Panc1 (cell line): ENCODE measurements at regions not wholly inside any gene's neighbourhood (a gene's known extent, or its start where the extent isn't known, plus 50 kb on each side); places are given as distances from the start of the nearest gene placed in this dataset.

ENCODE experiments used
- ATAC-seq: fragments of 200-7000 bp; cut with Tn5 transposase; 2 replicates; pipeline ENCODE4 v1.9.1; 2020; ENCODE audit warnings: mild to moderate bottlenecking, moderate library complexity
- BruUV-seq: library from RNA; stranded (reverse); fragments of 400-500 nt; replicated peaks from 2 replicates; lab custom pipeline; 2021; lab: Mats Ljungman, UMichigan
- CTCF ChIA-PET: fragments of 300-600 bp; sonication (Branson Sonifier 250); formaldehyde crosslinking; loops from one replicate; lab custom pipeline; 2022; ENCODE audit warnings: antibody characterized with exemption; lab: Charles Lee
- POLR2A ChIA-PET: fragments of 300-600 bp; sonication (Branson Sonifier 250); formaldehyde crosslinking; loops from one replicate; lab custom pipeline; 2022; ENCODE audit warnings: antibody characterized with exemption; lab: Charles Lee
- DNase-seq: peaks from one replicate; pipeline ENCODE4 v3.0.0-alpha.2; 2010; ENCODE audit warnings: low read depth, low spot score
- H3K27ac ChIP-seq: 2 replicates; pipeline ENCODE4 v1.5.1; 2011; ENCODE audit warnings: mild to moderate bottlenecking, low read length, inconsistent platforms
- H3K27me3 ChIP-seq: fragments of 200-500 bp; sonication (Bioruptor generic); 2 replicates; pipeline ENCODE4 v1.6.0; 2014; ENCODE audit warnings: low read length, inconsistent platforms; ENCODE audit not compliant: control insufficient read depth, insufficient read depth
- H3K36me3 ChIP-seq: fragments of 200-500 bp; sonication (Bioruptor generic); 2 replicates; pipeline ENCODE4 v1.5.1; 2014; ENCODE audit warnings: inconsistent platforms, mild to moderate bottlenecking, low read length, moderate library complexity; ENCODE audit not compliant: control insufficient read depth, insufficient read depth
- H3K4me1 ChIP-seq: 2 replicates; pipeline ENCODE4 v1.5.1; 2011; ENCODE audit warnings: inconsistent platforms, mild to moderate bottlenecking, low read length, moderate library complexity; ENCODE audit not compliant: control insufficient read depth, insufficient read depth
- H3K4me3 ChIP-seq, 2 experiments: 2 replicates each; pipeline ENCODE4 v1.5.1; 2011 to 2012; ENCODE audit warnings: low read depth in 2 of 2, low read length in 2 of 2, mild to moderate bottlenecking in 2 of 2, inconsistent platforms in 1 of 2, moderate library complexity in 1 of 2
- H3K9me3 ChIP-seq: fragments of 200-500 bp; sonication (Bioruptor generic); 2 replicates; pipeline ENCODE4 v1.5.1; 2014; ENCODE audit warnings: low read depth, mild to moderate bottlenecking, inconsistent platforms, low read length, moderate library complexity; ENCODE audit not compliant: control insufficient read depth, insufficient read depth
- POLR2AphosphoS5 ChIP-seq: IDR thresholded peaks from 2 replicates; pipeline ENCODE4 v1.6.1; 2012; ENCODE audit warnings: mild to moderate bottlenecking, low read depth, low read length, moderate library complexity
- SIN3A ChIP-seq: IDR thresholded peaks from 2 replicates; pipeline ENCODE4 v1.6.1; 2012; ENCODE audit warnings: low read depth, mild to moderate bottlenecking, low read length, moderate library complexity, borderline replicate concordance; ENCODE audit not compliant: insufficient read depth
- TCF7L2 ChIP-seq: IDR thresholded peaks from 2 replicates; pipeline ENCODE4 v1.6.1; 2011; ENCODE audit warnings: mild to moderate bottlenecking, low read depth, low read length, inconsistent platforms
- in situ Hi-C: cut with HindIII; loops from 2 replicates; pipeline ENCODE4 v1.10.0; 2016; ENCODE audit warnings: low sequenced_read_pairs, low pct_unique_long_range_greater_than_20kb
- intact Hi-C: fragments of 100-400 bp; cut with micrococcal nuclease; formaldehyde crosslinking; loops from one replicate; pipeline ENCODE4 v1.10.0; 2022; ENCODE audit not compliant: unreplicated experiment
- TF ChIP-seq, protein P1 (sequence below): fragments of 450-650 bp; IDR thresholded peaks from 2 replicates; pipeline ENCODE4 v1.5.1; 2017; ENCODE audit warnings: mild to moderate bottlenecking
- TF ChIP-seq, protein P2 (sequence below), 2 experiments: IDR thresholded peaks; 2 replicates each; pipeline ENCODE4 v1.6.1; 2011 to 2012; ENCODE audit warnings: low read depth in 2 of 2, control low read depth in 1 of 2, low read length in 1 of 2, mild to moderate bottlenecking in 1 of 2, moderate library complexity in 1 of 2; ENCODE audit not compliant: insufficient read depth in 1 of 2

DNA sequence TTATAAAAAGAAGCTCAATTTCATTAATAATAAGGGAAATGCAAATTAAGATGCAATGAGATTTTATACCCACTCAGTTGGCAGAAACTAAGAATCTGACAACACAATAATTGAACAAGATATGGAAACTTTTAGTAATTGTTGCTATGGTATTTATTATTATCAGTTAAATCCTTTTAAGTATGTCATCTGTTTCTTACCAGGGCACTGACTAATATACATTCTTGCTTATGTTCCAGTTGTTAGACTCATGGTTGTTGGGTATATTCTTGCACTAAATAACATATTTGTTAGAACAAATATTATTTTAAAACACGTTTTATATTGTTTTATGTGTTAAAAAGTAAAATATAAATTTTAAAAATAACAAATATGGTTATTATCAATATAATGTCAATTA is 690.3 kb downstream of the MECOM start:
- POLR2A ChIA-PET: no interaction called here
- Histone ChIP-seq H3K27ac (no peak overlapping the region), H3K9me3 (0 out of 2 replicates have a peak, but pooled peaks cover 3% of the 10 kb centered on the region), H3K36me3 (no peaks in the 10 kb centered on the region), H3K27me3 (no peaks in the 10 kb centered on the region), H3K4me1 (no peaks in the 10 kb centered on the region), H3K4me3 (no peak overlapping the region)
- no TSS peak for BruUV-seq
- CTCF ChIA-PET: no interaction called here
- no peak for DNase-seq
- in situ Hi-C loops: no loop called here
- no peak for ATAC-seq
- intact Hi-C loops: no loop called here
- TF ChIP-seq SIN3A (no peak), TCF7L2 (no peak), POLR2AphosphoS5 (no peak)
- TF ChIP-seq, protein P1, sequence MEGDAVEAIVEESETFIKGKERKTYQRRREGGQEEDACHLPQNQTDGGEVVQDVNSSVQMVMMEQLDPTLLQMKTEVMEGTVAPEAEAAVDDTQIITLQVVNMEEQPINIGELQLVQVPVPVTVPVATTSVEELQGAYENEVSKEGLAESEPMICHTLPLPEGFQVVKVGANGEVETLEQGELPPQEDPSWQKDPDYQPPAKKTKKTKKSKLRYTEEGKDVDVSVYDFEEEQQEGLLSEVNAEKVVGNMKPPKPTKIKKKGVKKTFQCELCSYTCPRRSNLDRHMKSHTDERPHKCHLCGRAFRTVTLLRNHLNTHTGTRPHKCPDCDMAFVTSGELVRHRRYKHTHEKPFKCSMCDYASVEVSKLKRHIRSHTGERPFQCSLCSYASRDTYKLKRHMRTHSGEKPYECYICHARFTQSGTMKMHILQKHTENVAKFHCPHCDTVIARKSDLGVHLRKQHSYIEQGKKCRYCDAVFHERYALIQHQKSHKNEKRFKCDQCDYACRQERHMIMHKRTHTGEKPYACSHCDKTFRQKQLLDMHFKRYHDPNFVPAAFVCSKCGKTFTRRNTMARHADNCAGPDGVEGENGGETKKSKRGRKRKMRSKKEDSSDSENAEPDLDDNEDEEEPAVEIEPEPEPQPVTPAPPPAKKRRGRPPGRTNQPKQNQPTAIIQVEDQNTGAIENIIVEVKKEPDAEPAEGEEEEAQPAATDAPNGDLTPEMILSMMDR: no peak
- TF ChIP-seq, protein P2, sequence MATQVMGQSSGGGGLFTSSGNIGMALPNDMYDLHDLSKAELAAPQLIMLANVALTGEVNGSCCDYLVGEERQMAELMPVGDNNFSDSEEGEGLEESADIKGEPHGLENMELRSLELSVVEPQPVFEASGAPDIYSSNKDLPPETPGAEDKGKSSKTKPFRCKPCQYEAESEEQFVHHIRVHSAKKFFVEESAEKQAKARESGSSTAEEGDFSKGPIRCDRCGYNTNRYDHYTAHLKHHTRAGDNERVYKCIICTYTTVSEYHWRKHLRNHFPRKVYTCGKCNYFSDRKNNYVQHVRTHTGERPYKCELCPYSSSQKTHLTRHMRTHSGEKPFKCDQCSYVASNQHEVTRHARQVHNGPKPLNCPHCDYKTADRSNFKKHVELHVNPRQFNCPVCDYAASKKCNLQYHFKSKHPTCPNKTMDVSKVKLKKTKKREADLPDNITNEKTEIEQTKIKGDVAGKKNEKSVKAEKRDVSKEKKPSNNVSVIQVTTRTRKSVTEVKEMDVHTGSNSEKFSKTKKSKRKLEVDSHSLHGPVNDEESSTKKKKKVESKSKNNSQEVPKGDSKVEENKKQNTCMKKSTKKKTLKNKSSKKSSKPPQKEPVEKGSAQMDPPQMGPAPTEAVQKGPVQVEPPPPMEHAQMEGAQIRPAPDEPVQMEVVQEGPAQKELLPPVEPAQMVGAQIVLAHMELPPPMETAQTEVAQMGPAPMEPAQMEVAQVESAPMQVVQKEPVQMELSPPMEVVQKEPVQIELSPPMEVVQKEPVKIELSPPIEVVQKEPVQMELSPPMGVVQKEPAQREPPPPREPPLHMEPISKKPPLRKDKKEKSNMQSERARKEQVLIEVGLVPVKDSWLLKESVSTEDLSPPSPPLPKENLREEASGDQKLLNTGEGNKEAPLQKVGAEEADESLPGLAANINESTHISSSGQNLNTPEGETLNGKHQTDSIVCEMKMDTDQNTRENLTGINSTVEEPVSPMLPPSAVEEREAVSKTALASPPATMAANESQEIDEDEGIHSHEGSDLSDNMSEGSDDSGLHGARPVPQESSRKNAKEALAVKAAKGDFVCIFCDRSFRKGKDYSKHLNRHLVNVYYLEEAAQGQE (IDR thresholded peaks at IDR 0.05; ENCODE audit: insufficient read depth in 1 of 2, low read depth in 2 of 2, low read length in 1 of 2): no peak

DNA sequence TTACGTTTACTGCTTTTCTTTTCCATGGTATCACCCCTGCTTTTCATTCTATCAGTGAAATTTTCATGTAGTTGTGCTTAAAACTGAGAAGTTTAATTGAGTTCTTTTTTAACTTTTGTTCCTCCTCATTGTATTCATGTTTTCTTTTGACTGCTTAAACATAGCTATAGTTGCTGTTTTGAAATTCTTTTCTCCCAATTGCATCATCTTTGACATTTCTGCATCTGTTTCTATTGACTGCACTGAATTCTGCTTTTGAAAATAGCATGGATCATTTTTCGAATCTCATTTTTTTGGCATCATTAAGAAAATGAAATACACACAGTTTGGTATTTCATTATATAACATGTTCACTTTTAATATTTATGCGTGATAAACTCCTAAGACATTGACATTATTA is 694.9 kb downstream of the MECOM start:
- intact Hi-C loops (no loop called here), in situ Hi-C loops (no loop called here)
- ChIA-PET POLR2A (no interaction called here), CTCF (no interaction called here)
- Histone ChIP-seq H3K9me3 (0 out of 2 replicates have a peak, but pooled peaks cover 3% of the 10 kb centered on the region), H3K4me1 (no peaks in the 10 kb centered on the region), H3K36me3 (no peaks in the 10 kb centered on the region), H3K27ac (no peak overlapping the region), H3K27me3 (no peaks in the 10 kb centered on the region), H3K4me3 (no peak overlapping the region)
- ATAC-seq (no peak), DNase-seq (no peak)
- no TSS peak for BruUV-seq
- TF ChIP-seq, protein P1: no peak
- TF ChIP-seq SIN3A (no peak), TCF7L2 (no peak), POLR2AphosphoS5 (no peak)
- TF ChIP-seq, protein P2 (IDR thresholded peaks at IDR 0.05; ENCODE audit: insufficient read depth in 1 of 2, low read depth in 2 of 2, low read length in 1 of 2): no peak
